ENCODE measurements at regions not wholly inside any gene's neighbourhood (a gene's known extent, or its start where the extent isn't known, plus 50 kb on each side); places are given as distances from the start of the nearest gene placed in this dataset.

DNA sequence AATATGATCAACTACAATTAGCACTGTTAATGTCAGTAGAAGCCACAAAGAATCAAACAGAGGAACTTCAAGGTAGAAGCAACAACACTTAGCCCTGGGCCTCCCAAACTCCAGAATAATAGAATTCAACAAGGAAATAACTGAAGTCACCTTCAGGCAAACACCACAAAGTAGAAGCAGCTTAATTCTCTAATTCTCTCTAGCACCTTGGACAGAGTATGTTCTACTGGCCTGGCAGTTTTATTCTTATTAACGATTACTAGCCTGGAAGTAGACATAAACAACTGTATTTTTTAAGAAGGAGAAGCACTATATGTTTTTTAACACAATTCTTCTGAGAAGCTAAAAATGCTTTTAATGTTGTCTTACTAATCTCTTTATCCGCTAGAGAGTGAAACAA is 911.9 kb downstream of the DTWD2 start:
- no peak for TF ChIP-seq POLR2A (IDR thresholded peaks at IDR 0.05)
- no peak for TF ChIP-seq POLR2AphosphoS5 (IDR thresholded peaks at IDR 0.05)
